Transverse colon (tissue), 3 donors: ENCODE measurements at regions not wholly inside any gene's neighbourhood (a gene's known extent, or its start where the extent isn't known, plus 50 kb on each side); places are given as distances from the start of the nearest gene placed in this dataset.

Experiments
- POLR2A ChIP-seq: fragments of 450-650 bp; IDR thresholded peaks from one replicate; pipeline ENCODE4 v1.6.1; 2016; ENCODE audit warnings: antibody characterized with exemption, mild to moderate bottlenecking, moderate library complexity
- TF ChIP-seq, protein P1 (sequence below), 5 experiments: fragments of 200-600 bp in 3 of 5; fragments of 450-650 bp in 2 of 5; sonication (generic) in 3 of 5; IDR thresholded peaks; 1 replicate in 2 of 5; 2 replicates in 3 of 5; pipeline ENCODE4 v1.5.1; 2016 to 2017; ENCODE audit warnings: antibody characterized with exemption in 5 of 5, inconsistent platforms in 3 of 5, mild to moderate bottlenecking in 2 of 5, moderate library complexity in 1 of 5

DNA sequence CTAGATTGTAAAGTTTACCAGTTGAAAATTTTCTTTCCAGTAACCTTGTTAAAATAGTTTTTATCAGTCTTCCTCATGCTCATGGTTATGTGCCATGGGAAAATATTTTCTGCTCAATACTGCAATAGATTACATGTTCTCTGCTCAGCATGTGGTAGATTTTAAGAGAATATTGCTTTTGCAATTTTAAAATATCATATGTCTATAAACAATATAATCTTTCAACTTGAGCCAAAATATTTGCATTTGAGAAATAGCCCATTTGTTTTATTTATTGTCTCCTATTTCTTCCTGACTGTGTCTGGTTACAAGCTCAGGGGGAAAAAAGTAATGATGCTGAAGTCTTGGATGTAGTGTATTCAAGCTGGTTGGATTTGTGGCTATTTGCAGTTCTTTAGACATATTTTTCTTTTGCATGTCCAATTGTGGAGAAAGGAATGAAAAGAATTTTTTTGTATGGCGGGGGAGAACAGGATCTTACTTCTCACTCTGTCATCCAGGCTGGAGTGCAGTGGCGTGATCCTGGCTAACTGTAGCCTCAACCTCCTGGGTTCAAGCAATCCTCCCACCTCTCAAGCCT lies 342.6 kb upstream of the NAV3 start:
- no peak for TF ChIP-seq POLR2A
- TF ChIP-seq, protein P1, sequence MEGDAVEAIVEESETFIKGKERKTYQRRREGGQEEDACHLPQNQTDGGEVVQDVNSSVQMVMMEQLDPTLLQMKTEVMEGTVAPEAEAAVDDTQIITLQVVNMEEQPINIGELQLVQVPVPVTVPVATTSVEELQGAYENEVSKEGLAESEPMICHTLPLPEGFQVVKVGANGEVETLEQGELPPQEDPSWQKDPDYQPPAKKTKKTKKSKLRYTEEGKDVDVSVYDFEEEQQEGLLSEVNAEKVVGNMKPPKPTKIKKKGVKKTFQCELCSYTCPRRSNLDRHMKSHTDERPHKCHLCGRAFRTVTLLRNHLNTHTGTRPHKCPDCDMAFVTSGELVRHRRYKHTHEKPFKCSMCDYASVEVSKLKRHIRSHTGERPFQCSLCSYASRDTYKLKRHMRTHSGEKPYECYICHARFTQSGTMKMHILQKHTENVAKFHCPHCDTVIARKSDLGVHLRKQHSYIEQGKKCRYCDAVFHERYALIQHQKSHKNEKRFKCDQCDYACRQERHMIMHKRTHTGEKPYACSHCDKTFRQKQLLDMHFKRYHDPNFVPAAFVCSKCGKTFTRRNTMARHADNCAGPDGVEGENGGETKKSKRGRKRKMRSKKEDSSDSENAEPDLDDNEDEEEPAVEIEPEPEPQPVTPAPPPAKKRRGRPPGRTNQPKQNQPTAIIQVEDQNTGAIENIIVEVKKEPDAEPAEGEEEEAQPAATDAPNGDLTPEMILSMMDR (IDR thresholded peaks at IDR 0.05), result no peak
